A673 (cell line): ENCODE measurements at regions not wholly inside any gene's neighbourhood (a gene's known extent, or its start where the extent isn't known, plus 50 kb on each side); places are given as distances from the start of the nearest gene placed in this dataset.

Experiments
- EZH2 ChIP-seq: fragments of 200-600 bp; sonication (generic); IDR thresholded peaks from 2 replicates; pipeline ENCODE4 v1.6.1; 2017; ENCODE audit warnings: borderline replicate concordance, low read depth, mild to moderate bottlenecking, mixed read lengths, antibody characterized with exemption, low read length; ENCODE audit not compliant: poor library complexity, severe bottlenecking
- TF ChIP-seq, protein P1 (sequence below): fragments of 300-800, 200-600 bp; sonication (generic); conservative IDR thresholded peaks from 2 replicates; pipeline ENCODE4 v1.5.1; 2017; ENCODE audit warnings: low read depth, mild to moderate bottlenecking, antibody characterized with exemption, low read length, moderate library complexity, mixed read lengths

DNA sequence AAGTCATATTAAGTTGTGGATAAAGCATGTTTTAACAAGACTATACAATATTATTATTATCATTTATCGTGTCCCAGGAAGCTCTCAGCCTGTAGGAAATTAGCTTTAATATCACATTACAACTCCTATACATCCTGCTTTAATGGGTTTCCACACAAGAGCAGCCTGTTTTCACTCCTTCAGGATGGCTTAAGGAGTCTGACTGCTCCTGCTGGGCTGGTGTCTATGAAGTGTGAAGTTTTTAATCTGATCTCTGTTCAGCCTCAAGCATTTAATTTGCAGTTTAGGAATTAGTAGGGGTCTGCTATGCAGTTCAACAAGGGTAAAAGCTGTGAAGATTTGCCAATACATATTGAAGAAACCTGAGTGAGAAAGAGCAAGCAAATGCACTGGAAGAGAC is 653.4 kb upstream of the LRRC4C start:
- TF ChIP-seq, protein P1, sequence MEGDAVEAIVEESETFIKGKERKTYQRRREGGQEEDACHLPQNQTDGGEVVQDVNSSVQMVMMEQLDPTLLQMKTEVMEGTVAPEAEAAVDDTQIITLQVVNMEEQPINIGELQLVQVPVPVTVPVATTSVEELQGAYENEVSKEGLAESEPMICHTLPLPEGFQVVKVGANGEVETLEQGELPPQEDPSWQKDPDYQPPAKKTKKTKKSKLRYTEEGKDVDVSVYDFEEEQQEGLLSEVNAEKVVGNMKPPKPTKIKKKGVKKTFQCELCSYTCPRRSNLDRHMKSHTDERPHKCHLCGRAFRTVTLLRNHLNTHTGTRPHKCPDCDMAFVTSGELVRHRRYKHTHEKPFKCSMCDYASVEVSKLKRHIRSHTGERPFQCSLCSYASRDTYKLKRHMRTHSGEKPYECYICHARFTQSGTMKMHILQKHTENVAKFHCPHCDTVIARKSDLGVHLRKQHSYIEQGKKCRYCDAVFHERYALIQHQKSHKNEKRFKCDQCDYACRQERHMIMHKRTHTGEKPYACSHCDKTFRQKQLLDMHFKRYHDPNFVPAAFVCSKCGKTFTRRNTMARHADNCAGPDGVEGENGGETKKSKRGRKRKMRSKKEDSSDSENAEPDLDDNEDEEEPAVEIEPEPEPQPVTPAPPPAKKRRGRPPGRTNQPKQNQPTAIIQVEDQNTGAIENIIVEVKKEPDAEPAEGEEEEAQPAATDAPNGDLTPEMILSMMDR: no peak
- TF ChIP-seq EZH2: no peak
